A673 (cell line): ENCODE measurements at regions not wholly inside any gene's neighbourhood (a gene's known extent, or its start where the extent isn't known, plus 50 kb on each side); places are given as distances from the start of the nearest gene placed in this dataset.
"Not testable (repeated sequence)": the region's sequence is repeated elsewhere in the genome, so short reads cannot be mapped to it uniquely, and the experiment has no call there.

Experiments
- EZH2 ChIP-seq: fragments of 200-600 bp; sonication (generic); IDR thresholded peaks from 2 replicates; pipeline ENCODE4 v1.6.1; 2017; ENCODE audit warnings: borderline replicate concordance, low read depth, mild to moderate bottlenecking, mixed read lengths, antibody characterized with exemption, low read length; ENCODE audit not compliant: poor library complexity, severe bottlenecking
- TF ChIP-seq, protein P1 (sequence below): fragments of 300-800, 200-600 bp; sonication (generic); conservative IDR thresholded peaks from 2 replicates; pipeline ENCODE4 v1.5.1; 2017; ENCODE audit warnings: low read depth, mild to moderate bottlenecking, antibody characterized with exemption, low read length, moderate library complexity, mixed read lengths

DNA sequence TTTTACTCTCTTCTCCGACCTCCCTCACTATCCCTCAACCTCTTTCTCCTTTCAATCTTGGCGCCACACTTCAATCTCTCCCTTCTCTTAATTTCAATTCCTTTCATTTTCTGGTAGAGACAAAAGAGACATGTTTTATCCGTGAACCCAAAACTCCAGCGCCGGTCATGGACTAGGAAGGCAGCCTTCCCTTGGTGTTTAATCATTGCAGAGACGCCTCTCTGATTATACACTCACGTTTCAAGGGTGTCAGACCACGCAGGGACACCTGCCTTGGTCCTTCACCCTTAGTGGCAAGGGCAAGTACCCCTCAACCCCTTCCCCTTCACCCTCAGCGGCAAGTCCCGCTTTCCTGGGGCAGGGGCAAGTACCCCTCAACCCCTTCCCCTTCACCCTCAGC is 92.3 kb upstream of the CCDC180 start:
- TF ChIP-seq, protein P1, sequence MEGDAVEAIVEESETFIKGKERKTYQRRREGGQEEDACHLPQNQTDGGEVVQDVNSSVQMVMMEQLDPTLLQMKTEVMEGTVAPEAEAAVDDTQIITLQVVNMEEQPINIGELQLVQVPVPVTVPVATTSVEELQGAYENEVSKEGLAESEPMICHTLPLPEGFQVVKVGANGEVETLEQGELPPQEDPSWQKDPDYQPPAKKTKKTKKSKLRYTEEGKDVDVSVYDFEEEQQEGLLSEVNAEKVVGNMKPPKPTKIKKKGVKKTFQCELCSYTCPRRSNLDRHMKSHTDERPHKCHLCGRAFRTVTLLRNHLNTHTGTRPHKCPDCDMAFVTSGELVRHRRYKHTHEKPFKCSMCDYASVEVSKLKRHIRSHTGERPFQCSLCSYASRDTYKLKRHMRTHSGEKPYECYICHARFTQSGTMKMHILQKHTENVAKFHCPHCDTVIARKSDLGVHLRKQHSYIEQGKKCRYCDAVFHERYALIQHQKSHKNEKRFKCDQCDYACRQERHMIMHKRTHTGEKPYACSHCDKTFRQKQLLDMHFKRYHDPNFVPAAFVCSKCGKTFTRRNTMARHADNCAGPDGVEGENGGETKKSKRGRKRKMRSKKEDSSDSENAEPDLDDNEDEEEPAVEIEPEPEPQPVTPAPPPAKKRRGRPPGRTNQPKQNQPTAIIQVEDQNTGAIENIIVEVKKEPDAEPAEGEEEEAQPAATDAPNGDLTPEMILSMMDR, result not testable (repeated sequence)
- not testable (repeated sequence) for TF ChIP-seq EZH2
